Heart right ventricle (tissue), 16 donors: ENCODE measurements at regions not wholly inside any gene's neighbourhood (a gene's known extent, or its start where the extent isn't known, plus 50 kb on each side); places are given as distances from the start of the nearest gene placed in this dataset.

Source experiments
- ATAC-seq, 8 donors: fragments of 200-7000 bp; cut with Tn5 transposase; one replicate each; pipeline ENCODE4 v1.9.1; 2020; ENCODE audit warnings: mild to moderate bottlenecking in 8 of 8, moderate library complexity in 8 of 8, moderate number of reproducible peaks in 1 of 8
- DNase-seq, 2 donors: peaks; one replicate each; pipeline ENCODE4 v3.0.0-alpha.2; 2020
- H3K27ac ChIP-seq, 10 donors: fragments of 200-600 bp; sonication (generic) in 2 of 10; one replicate each; pipeline versions ENCODE4 v1.5.0 to v1.8.0; 2020 to 2022; ENCODE audit warnings: mild to moderate bottlenecking in 3 of 10
- H3K27me3 ChIP-seq, 7 donors: fragments of 200-600 bp; one replicate each; pipeline ENCODE4 v1.8.0; 2021 to 2022; ENCODE audit warnings: mild to moderate bottlenecking in 2 of 7
- H3K36me3 ChIP-seq, 9 donors: fragments of 200-600 bp; sonication (generic) in 1 of 9; one replicate each; pipeline versions ENCODE4 v1.5.0 to v1.8.0; 2020 to 2022; ENCODE audit warnings: mild to moderate bottlenecking in 2 of 9
- H3K4me1 ChIP-seq, 9 donors: fragments of 200-600 bp; sonication (generic) in 1 of 9; one replicate each; pipeline versions ENCODE4 v1.5.0 to v1.8.0; 2020 to 2022; ENCODE audit warnings: mild to moderate bottlenecking in 4 of 9
- H3K4me3 ChIP-seq, 10 donors: fragments of 200-600 bp; sonication (generic) in 2 of 10; one replicate each; pipeline versions ENCODE4 v1.5.0 to v1.8.0; 2020 to 2022; ENCODE audit warnings: mild to moderate bottlenecking in 7 of 10, moderate library complexity in 2 of 10
- H3K9me3 ChIP-seq, 11 donors: fragments of 200-600 bp in 10 of 11; sonication (generic) in 2 of 11; one replicate each; pipeline versions ENCODE4 v1.5.0 to v1.8.0; 2013 to 2022; ENCODE audit warnings: mild to moderate bottlenecking in 2 of 11, control low read depth in 1 of 11, moderate library complexity in 1 of 11
- WGBS, 2 donors: extraction: QIAGEN DNeasy Blood & Tissue Kit; methylation state at CpG; one replicate each; pipeline ENCODE4 v1.1.7; 2013; ENCODE audit warnings: inconsistent platforms in 1 of 2; 5-methylcytosine and 5-hydroxymethylcytosine counted together
- intact Hi-C, 10 donors: fragments of 100-400 bp; cut with DNase I; formaldehyde crosslinking; loops; one replicate each; pipeline versions ENCODE4 v1.11.1 to v1.14.2; 2022
- TF ChIP-seq, protein P1 (sequence below), 9 donors: fragments of 200-600 bp; sonication (generic) in 2 of 9; IDR thresholded peaks; one replicate each; pipeline versions ENCODE4 v1.5.0 to v1.8.0; 2021 to 2022; ENCODE audit warnings: antibody characterized with exemption in 9 of 9, mild to moderate bottlenecking in 5 of 9, moderate library complexity in 1 of 9
- donor health status: Arrhythmogenic right ventricular cardiomyopathy.
- donor health status: ischemic (EF 13 %, LVEDD 7.1; RV severe dilation, severe dysfunction).
- donor health status: healthy with polysubstance abuse.
- donor health status: DM: no; HTN: yes; CAD: no.
- donor health status: DM: no; HTN: no; CAD: no.
- donor health status: ischemic (EF 25% LVEDD 6.9; RV normal size, moderate dysfunction).
- donor health status: ischemic (EF 25% LVEDD 5.7; RV mildly dilated, moderate dysfunction).
- donor health status: healthy.
- donor health status: DM: yes; HTN: yes; CAD: no.
- donor health status: Ischemic cardiomyopathy.
- donor health status: ischemic (EF 35%, LVEDD 5.7; RV mildly dilated, moderate dysfunction).
- donor health status: nonischemic (EF 11% LVEDD 7.7; RV severe dilation, severe dysfunction).
- donor health status: DM: yes; HTN: yes; CAD: no.
- donor health status: PGD.
- donor health status: ischemic (EF 29% LVEDD 5.4; RV normal size, mild dysfunction).
- donor health status: nonischemic (EF 23%, LVEDD 6.1; RV moderate dilation, normal function).

DNA sequence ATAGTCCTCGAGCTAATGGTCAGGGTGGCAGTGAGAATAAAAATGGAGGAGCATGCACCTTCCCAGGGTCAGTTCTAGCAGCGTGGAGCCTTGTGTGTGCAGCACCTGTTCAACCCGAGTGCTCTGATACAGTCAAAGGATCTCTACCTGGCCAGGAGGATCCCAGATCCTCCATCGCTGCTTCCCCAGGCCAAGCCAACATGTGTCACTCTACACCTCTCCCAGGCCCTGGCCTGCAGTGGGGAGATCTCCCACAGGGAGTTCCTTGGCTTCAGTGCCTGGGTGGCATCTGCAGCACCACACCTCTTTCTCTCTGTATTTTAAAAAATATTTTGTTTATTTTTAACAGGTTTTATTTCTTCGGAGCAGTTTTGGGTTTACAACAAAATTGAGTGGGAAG, 414.8 kb upstream of the C2CD4B start:
- Histone ChIP-seq H3K9me3 (no peaks in the 10 kb centered on the region), H3K36me3 (peaks cover 0 to 9% (median 0%) of the 10 kb centered on the region in 9 donors), H3K27me3 (no peaks in the 10 kb centered on the region), H3K27ac (no peak overlapping the region), H3K4me3 (no peak overlapping the region), H3K4me1 (peaks cover 0 to 13% (median 3%) of the 10 kb centered on the region in 9 donors)
- intact Hi-C loops, result loop anchor here in 1 of 10 donors (10.0 kb wide), 1 partner anchor 55 kb away; no protein-coding TSS in a partner anchor
- DNase-seq (no peak), ATAC-seq (no peak)
- TF ChIP-seq, protein P1, sequence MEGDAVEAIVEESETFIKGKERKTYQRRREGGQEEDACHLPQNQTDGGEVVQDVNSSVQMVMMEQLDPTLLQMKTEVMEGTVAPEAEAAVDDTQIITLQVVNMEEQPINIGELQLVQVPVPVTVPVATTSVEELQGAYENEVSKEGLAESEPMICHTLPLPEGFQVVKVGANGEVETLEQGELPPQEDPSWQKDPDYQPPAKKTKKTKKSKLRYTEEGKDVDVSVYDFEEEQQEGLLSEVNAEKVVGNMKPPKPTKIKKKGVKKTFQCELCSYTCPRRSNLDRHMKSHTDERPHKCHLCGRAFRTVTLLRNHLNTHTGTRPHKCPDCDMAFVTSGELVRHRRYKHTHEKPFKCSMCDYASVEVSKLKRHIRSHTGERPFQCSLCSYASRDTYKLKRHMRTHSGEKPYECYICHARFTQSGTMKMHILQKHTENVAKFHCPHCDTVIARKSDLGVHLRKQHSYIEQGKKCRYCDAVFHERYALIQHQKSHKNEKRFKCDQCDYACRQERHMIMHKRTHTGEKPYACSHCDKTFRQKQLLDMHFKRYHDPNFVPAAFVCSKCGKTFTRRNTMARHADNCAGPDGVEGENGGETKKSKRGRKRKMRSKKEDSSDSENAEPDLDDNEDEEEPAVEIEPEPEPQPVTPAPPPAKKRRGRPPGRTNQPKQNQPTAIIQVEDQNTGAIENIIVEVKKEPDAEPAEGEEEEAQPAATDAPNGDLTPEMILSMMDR (IDR thresholded peaks at IDR 0.05), result no peak
- 95 to 97% methylated on average over 5 of the region's 5 CpGs for WGBS, 2 donors

DNA sequence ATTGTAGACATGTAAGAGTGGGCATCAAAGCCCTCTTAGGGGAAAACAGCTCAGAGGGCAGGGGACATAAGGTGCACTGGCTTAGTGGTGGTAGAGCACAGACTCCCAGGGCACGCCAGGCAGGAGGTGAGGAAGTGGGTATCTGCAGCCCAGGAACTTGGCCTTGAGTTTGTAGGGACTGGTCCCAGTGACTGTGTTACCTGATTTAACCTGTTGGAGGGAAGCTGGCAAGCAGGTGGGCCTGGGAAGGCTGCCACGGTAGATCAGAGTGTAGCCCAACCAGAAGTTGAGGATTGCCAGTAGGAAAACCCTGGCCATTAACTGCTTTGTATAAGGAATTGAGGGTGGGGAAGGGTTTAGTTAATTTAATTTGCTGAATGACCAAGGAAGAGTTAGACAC, 417.5 kb upstream of the C2CD4B start:
- 55 to 63% methylated on average over 2 of the region's 2 CpGs for WGBS, 2 donors
- no peak overlapping the region for H3K4me3 ChIP-seq
- H3K9me3 ChIP-seq, result no peaks in the 10 kb centered on the region
- ATAC-seq (no peak), DNase-seq (no peak)
- no peaks in the 10 kb centered on the region for H3K27me3 ChIP-seq
- H3K4me1 ChIP-seq, result peaks cover 0 to 15% (median 3%) of the 10 kb centered on the region in 9 donors
- no peak overlapping the region for H3K27ac ChIP-seq
- H3K36me3 ChIP-seq, result peaks cover 0 to 9% (median 0%) of the 10 kb centered on the region in 9 donors
- TF ChIP-seq, protein P1 (IDR thresholded peaks at IDR 0.05), result no peak
- intact Hi-C loops, result no loop called here

DNA sequence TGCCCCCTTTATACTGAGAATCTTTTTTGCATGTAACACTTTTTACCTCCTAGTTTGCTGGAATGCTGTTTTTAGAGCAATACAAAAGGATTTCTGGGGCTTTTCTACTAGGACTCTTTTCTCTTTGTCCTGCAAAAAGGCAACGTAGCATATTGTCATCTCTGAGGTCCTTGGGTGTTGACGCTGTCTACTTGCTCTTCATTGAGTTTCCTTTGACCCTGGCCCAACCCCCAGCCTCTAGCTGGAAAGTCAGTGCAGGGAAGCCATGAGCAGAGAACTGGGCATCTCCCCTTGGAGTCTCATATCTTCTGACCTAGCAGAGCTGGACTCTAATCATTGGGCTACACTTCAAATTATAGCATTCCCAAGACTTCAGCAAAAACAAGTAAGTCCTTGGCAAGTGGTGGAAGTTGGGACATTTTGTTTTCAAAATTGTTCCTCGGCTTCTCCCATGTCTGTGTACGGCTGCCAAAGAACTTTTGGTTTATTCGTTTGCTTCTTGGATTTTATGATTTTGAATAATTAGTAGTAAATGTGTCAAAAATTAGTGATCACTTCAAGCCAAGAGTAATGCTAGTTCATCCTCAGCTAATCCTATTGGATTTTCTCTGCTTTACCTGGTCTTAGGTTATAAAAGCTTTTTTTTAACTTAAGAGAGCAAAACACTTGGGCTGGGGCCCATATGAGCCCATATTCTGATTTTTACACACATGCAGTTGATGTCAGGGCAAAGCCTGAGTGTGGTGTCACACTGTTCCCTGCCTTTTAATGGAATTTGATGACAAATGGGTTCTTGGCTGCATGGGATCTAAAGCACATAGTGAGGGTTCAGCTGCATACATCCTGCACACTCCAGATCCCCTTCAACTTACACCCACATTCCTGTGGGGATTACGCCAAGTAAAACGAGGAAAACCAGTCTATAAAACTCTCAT, 419.5 kb upstream of the C2CD4B start:
- no peaks in the 10 kb centered on the region for H3K9me3 ChIP-seq
- no peak overlapping the region for H3K4me3 ChIP-seq
- ATAC-seq (peak in 3 of 8 donors; percentile 41 to 86 (median 75)), DNase-seq (no peak)
- peak overlapping the region in 1 of 10 donors; percentile 58 for H3K27ac ChIP-seq
- H3K36me3 ChIP-seq, result peaks cover 0 to 9% (median 0%) of the 10 kb centered on the region in 9 donors
- TF ChIP-seq, protein P1 (IDR thresholded peaks at IDR 0.05), result no peak
- H3K4me1 ChIP-seq, result peaks cover 0 to 24% (median 6%) of the 10 kb centered on the region in 9 donors
- intact Hi-C loops, result no loop called here
- no peaks in the 10 kb centered on the region for H3K27me3 ChIP-seq
- 75 to 85% methylated on average over 7 of the region's 7 CpGs for WGBS, 2 donors

DNA sequence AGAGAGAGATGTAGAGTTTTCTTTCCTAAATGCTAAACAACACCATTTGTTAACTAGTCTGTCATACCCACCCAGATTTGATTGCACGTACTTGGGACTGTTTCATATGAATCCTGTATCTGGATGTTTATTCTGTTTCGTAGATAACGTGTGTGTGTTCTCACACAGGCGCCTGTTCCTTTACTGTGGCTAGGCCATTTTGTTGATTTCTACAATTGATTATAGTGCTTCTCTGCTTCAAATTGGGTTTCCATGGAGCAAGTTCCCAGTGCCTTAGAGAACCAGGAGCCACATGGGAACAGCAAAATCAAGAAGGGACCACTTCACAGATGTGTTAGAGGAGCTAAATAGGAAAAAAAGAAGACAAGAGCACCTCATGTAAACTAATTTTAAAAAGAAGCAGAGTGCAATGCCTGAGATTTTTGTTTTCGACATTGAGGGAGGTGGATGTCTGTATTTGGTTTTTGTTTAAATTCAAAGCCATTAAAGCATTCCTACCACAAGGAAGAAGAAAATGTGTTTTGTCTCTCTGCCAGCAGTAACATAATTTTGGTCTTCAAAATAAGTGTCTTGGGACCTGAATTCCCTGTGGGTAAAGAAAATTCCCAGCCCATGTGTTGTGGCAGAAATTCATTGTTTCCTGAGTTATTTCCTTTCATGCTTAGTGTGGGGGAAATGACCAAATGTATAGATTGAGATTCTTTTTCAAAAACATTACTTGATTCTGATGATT, 424.0 kb upstream of the C2CD4B start:
- intact Hi-C loops, result no loop called here
- DNase-seq (no peak), ATAC-seq (no peak)
- Histone ChIP-seq H3K4me1 (peaks cover 0 to 38% (median 26%) of the 10 kb centered on the region in 9 donors), H3K27ac (no peak overlapping the region), H3K9me3 (no peaks in the 10 kb centered on the region), H3K27me3 (no peaks in the 10 kb centered on the region), H3K4me3 (no peak overlapping the region), H3K36me3 (peaks cover 0 to 9% (median 0%) of the 10 kb centered on the region in 9 donors)
- WGBS, 2 donors, result 75 to 83% methylated on average over 5 of the region's 5 CpGs
- TF ChIP-seq, protein P1 (IDR thresholded peaks at IDR 0.05), result no peak
